ENCODE measurements at regions not wholly inside any gene's neighbourhood (a gene's known extent, or its start where the extent isn't known, plus 50 kb on each side); places are given as distances from the start of the nearest gene placed in this dataset.
A peak's percentile ranks its signal among the peaks of the same experiment; 100 is the strongest.

DNA sequence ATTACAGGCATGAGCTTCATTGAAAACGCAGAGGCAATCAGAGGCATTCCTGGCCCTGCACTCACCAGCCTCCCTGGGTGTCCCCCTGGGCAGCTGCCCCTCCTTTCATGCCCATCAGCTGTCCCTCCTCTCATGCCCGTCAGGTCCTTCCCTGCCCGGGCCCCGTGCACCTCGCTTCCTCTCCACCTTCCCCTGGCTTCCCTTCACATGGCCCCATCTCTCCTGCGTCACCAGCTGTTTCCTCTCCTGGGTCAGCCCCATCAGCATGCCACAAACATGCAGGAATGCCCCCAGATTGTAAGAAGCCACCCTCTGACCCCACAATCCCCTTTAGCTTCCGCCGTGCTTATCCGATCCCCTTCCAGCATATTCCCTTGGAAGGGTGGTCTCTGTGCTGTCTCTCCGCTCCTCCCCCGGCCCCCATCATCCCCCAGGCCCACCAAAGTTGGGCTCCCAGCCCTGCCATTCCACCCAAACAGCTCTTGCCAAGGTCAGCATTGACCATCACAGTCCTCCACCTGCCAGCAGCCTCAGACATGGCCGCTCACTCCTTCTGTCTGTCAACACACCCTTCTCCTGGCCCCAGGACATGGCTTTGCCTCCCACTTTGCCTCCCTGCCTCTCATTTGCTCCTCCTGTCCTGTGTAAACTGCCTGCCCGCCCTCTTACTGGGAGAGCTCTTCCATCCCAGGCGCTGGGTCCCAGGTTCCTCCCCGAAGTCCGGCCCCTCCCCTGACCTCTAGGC lies 98.6 kb upstream of the IER5L start:
- no peak for DNase-seq

DNA sequence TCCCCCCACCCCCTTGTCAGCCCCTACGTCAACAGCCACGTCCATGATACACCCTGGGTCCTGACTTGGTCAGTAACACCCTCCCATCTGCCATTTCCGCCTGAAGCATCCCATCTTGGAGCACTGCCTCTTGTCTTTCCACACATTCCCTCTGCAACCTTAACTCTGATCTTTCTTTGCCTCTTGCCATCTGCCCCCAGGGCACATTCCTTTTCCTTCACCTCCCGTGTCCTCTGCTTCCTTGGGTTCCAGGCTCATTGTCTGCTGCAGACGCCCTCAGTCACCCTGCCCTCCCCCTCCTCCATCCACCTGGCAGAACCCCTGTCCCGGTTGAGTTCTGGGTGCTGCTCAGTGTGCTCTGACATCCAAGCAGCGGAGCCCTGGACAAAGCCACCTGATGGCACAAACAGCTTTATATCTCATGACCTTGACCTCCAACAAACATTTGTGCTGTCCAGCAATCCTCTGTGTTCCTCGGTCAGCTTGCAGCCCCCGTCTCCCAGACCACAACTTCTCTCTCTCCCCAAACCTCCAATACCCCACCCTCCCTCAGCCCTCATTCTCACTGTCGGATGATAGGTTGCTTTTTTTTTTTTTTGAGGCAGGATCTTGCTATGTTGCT lies 97.7 kb upstream of the IER5L start:
- DNase-seq = no peak

DNA sequence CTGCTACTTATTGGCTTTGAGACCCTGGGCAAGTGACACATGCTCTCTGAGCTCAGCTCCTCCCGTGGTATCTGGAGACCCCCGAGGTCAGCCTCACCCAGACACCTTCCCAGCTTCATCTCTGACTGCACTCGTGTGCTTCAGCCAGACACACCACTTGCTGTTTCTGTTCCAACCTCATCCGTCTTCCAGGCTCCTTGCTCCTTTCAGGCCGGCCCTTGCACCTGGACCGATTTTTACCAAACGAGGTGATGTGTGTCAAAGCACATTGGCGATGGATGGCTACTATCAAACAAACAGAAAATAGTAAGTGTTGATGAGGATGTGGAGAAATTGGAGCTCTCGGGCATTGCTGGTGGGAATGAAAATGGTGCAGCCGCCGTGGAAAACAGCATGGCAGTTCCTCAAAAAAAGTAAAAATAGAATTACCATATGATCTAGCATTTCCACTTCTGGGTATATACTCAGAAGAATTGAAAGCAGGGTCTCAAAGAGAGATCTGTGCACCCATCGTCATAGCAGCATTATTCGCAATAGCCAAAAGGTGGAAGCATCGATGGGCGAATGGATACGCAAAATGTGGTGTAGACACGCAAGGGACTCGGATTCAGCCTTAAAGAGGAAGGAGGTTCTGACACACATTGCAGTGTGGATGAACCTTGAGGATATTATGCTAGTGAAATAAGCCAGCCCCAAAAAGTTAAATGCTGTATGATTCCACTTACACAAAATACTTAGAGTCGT lies 96.1 kb upstream of the IER5L start:
- DNase-seq = no peak

DNA sequence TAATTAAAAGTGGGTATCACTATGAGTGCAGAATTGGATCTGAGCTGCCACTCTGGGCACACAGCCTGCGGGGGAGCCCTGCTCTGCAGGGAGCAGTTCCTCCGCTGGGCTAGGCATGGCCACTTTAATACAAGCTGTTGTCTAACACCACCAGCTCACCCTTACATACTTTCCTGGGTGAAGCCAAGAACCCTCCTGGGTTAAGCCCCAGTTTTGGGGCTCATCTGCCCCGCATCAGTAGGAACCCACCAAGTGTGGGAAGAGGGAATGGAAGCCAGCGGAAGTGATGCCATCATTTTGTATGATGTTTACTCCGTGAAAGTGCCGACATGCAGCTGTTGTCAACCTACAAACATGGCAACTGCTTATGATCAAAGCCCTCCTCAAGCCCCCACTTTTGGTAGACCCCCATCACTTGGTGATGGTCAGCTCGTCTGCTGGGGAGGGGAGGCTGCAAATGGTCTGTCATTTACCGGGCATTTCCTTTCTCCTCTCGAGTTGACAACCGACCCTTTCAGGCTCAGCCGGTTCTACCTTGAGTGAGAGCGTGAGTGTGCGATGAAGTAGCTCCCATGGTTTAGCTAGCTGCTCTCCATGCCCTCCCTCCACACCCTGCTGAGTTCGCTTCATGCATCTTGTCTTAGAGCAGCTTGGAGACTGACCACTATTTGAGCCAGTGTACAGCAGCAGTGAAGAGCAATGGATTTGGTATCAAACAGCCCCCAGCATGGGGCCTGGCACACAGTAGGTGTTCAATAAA lies 95.3 kb upstream of the IER5L start:
- DNase-seq = no peak

DNA sequence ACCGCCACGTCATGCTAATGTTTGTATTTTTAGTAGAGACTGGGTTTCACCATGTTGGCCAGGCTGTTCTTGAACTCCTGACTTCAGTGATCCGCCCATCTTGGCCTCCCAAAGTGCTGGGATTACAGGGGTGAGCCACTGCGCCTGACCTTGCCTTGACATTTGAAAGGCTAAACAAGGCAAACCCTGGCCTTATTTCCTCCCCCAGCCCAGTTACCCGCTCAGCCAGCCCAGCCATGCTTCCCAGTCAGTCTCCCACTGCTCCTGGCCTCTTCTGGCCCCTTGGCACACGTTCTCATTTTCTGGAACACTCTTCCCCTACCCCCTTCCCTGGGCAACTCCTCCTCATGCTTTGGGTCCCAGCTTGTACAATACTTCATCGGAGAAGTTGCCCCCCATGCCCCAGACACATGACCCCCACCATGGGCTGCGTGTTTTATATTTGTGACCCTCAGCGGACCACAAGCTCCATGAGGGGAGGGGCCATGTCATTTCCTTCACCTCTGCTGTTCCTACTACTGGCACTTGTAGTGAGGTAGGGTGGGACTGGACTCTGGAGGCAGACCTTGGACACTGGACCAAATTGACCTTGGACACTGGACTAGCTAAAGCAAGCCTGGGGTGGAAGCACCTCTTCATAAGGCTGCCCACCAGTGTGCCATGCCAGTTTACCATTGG lies 94.4 kb upstream of the IER5L start:
- no peak for DNase-seq

DNA sequence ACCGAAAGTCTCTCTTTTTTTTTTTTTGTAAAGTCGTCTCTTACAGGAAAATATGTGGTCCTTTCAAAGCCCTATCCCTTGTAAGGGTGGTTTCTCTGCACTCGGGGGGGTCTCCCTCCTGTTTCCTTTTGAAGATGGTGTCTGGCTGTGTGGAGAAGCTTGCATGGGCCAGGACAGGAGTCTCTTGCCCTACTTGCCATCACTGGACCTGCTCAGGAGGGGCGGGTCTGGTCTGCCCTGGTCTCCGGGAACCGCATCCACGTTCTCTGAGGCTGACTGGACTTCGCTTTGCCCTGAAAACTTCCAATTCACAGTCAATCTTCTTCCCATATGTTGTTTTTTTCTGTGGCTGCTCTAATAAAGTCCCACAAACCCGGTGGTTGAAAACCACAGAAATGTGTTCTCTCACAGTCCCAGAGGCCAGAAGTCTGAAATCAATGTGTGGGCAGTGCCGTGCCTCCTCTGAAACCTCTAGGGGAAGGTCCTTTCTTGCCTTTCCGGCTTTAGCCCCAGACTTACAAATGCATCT lies 92.9 kb upstream of the IER5L start:
- DNase-seq = no peak

DNA sequence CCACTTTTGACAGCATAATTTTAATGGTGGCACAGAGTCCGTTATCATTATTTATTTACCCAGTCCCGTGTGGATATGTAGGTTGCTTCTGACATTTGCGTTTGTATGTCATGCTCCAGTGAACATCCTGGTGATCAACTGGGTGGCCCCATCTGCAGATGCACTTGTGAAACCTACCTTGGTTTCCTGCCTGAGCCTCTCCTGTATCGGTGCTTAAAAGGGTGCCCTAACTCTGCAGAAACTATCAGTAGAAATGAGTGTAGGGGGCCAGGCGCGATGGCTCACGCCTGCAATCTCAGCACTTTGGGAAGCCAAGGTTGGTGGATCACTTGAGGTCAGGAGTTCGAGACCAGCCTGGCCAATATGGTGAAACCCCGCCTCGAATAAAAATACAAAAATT lies 92.1 kb upstream of the IER5L start:
- no peak for DNase-seq

DNA sequence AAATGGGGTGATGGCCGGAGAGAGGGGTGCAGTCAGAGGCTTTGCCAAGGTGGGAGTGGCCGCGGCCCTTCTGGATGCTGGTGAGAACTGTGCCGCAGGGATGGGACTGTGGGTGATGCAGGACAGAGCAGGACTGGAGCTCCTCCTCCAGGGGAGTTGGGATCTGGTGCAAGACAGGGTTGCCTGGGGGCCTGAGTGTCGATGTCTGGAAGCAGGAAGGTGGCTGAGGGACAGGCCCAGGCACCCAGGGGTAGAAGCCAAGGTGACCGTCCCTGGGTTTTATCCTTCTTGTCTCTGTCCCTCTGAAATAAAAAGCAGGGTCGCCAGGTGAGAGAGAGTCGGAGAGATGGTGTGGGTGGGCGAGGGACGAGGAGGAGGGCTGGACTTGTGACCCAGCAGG lies 89.1 kb upstream of the IER5L start:
- no peak for DNase-seq

DNA sequence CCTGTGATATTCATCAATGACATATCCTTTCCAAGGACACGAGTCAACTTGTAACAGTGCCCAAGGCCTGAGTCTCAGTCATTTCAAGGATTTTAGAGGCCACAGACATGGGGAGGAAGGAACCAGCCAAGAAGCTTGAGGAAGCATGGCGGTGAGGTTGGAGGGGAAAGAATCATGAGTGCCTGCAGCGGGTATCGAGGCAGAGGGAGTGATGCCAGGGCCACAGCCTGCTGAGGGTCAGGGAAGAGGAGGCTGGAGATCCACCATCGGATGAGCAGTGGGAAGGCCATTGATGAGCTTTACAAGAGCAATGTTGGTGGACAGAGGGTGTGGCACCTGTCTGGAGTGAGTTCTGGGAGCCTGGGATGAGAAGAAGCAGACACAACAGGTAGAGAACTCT lies 88.5 kb upstream of the IER5L start:
- DNase-seq = no peak

DNA sequence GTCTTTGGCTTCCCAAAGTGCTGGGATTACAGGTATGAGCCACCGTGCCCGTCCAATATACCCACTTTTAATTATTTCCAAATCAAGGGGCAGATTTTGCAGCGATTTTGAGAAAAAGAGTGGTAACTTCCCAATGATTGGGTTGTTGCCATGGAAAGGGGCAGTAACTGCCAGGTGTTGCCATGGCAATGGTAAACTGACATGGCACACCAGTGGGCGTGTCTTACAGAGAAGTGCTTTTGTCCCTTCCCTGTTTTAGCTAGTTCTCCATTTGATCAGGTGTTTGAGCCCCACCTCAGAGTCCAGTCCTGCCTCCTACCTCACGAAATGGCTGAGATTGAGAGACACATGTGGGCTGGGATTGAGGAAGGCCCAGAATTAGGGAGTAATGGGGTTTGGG lies 86.3 kb upstream of the IER5L start:
- no peak for DNase-seq

DNA sequence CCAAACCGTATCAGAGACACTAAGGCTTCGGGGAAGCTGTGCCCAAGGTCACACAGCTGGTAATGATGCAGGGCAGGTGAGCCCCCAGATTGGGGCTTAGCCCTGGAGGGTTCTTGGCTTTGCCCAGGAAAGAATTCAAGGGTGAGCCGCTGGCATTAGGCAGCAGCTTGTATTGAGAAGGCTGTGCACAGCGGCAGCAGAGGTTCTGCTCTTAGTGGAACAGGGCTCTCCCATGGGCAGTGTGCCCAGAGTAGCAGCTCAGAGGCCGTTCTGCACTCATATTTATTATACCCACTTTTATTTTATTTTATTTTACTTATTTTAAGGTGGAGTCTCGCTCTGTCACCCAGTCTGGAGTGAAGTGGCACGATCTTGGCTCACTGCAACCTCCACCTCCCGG lies 85.8 kb upstream of the IER5L start:
- DNase-seq = no peak

DNA sequence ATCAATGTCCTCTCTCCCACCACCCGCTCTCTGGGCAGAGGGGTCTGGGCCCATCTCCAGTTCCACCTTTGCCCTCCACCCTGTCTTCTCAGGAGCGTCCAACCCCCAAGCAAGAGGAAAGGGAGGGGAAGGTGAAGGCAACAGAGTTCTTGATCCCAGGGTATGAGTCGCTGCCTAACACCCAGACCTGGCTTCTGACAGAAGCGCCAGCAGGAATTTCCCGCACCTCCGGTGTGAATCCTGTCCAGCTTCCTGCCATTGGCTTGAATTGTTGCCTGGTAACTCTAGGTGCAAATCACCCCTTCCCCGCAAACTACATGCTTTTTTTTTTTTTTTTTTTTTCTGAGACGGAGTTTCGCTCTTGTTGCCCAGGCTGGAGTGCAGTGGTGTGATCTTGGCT lies 84.2 kb upstream of the IER5L start:
- DNase-seq = no peak

DNA sequence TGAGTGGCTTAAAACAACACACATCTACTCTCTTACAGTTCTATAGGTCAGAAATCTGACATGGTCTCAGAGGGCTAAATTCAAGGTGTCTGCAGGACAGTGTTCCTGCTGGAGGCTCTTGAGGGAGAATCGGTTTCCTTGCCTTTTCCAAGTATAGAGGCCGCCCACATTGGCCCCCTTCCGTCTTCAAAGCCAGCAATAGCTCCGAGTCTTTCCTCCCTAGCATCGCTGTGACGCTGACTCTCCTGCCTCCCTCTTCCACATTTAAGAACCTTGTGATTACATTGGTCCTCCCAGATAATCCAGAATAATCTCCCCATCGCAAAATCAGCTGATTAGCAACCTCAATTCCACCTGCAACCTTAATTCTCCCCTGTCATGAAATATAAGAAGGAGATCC lies 81.3 kb upstream of the IER5L start:
- no peak for DNase-seq

DNA sequence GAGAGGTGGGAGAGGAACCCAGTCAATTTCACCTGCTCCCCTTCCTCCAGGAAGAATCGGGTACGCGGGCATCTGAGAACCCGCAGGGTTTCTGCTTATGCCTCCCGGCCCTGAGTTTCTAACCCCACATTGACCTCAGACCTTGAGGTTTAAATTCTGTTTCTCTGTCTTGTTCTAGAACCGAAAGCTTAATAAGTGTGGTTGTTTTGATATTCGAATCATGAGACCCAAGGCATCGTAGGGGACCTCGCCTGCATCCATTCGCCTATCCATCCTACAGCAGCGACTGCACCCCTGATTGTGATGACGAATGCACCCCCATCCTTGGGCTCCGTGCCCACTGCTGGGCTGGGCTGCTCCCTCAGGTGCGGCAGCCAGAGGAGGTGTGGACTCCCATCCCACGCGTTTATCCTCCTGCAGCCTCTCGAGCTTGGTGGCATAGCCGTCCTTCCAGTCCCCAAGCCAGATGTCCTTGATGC lies 80.8 kb upstream of the IER5L start:
- no peak for DNase-seq

DNA sequence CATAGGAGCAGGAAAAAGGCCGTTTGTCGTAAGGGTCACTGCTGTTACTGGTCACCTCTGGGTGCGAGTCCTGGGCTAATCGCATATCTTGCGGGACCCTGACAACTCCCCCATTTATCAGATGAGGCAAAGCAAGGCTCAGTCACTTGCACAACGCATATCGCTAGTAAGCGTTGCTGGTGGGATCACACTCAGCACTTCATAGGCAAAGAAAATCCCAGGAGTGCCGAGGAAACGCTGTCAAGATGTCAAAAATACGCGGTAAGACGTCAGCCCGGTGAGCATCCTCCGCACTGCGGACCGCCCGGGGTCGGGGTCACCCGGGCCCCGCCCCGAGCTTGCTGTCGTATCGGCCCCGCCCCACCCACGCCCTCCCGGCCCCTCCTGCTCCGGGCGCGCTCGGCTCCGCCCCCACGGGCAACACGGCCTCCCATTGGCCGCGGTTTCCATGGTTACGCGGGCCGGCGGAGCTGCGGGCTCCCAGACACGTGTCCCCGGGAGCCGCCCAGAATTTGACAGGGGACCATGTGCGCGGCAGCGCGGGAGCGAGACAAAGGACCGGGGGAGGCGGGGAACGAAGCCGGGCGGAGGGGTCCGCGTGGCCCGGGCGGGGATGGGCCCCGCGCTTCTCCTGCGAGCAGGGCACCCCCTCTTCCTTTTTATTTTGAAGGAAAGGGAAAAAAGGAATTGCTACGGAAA lies 80.2 kb upstream of the IER5L start:
- DNase-seq = peak; percentile 82

DNA sequence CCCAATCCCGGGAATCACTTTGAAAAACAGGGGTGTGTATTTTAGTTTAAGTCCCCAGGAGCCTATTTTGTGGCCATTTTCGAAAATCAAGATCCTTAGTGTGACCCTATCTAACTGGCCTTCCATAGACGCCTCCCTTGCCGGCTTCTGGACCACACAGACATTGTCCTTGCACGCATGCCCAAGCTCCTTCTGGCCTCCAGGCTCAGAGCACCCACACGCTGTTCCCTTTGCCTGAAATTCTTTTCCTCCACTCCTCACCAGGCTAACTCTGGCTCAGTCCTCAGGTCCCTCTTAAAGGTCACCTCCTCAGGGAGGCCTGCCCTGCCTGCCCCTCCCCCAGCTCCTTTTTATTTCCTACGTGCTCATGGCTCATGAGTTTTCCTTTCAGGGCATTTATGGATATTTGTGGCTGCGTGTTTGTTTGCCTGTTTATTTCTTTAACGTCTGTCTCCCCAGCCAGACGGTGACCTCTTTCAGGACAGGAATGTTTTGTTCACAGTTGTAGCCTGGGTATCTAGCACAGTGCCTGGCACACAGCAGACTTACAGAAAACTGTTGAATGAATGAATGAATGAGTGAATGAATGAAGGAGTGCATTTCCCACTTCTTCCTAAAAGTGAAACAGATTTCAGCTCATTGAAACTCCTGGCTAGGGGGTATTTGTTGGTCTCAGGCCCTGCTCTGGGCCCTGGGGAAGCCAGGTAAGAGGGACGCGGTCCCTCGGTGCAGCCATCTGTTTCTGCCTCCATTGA lies 79.1 kb upstream of the IER5L start:
- no peak for DNase-seq

DNA sequence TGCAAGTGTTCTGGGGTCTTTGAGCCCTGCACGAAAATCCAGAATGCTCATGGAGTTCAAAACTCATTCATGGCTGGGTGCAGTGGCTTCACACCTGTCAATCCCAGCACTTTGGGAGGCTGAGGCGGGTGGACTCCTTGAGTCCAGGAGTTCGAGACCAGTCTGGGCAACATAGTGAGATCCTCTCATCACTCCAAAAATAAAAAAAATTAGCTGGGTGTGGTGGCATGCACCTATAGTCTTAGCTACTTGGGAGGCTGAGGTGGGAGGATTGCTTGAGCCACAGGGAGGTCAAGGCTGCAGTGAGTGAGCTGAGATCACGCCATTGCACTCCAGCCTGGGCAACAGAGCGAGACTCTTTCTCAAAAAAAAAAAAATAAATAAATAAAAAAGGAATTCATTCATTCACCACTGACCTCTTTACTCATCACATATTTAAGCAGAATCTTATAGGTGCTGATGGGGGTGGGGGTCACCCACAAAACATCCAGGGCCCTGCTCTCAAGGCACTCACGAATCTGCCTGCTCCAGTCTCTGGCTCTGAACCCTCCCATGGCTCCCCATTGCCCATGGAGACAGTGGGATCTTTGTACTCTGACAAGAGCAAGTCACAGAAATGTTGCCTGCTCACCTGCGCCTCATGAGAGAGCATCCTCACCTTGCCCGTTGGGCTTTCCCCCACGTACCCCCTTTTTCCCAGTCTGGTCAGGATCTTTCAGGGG lies 76.7 kb upstream of the IER5L start:
- no peak for DNase-seq

DNA sequence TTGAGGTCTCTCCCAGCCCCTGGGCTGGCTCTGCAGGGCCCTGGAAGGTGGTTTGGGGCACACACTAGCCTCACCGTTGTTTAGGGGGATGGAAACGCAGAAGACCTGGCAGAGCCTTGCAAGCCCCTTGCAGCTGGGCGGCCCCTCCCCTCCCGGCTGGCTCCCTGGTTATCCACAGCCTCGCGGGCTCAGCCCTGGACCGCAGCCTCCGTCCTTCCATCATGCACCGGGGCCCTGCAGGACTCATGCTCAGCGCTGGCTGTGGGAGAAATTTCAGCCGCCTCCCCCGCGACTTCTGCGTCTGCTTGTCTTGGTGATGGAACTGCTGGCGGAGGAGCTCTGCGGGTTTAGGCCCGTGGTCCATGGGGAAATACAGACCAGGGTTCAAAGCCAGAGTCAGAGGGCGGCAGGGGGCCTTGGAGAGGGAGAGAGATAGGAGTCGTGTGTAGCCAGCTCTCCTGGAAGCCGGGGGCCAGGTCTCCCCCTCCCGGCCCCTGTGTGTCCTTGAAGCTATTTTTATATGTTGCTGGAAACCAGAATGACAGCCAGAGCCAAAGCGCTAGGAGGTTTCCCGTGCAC lies 75.8 kb upstream of the IER5L start:
- no peak for DNase-seq

DNA sequence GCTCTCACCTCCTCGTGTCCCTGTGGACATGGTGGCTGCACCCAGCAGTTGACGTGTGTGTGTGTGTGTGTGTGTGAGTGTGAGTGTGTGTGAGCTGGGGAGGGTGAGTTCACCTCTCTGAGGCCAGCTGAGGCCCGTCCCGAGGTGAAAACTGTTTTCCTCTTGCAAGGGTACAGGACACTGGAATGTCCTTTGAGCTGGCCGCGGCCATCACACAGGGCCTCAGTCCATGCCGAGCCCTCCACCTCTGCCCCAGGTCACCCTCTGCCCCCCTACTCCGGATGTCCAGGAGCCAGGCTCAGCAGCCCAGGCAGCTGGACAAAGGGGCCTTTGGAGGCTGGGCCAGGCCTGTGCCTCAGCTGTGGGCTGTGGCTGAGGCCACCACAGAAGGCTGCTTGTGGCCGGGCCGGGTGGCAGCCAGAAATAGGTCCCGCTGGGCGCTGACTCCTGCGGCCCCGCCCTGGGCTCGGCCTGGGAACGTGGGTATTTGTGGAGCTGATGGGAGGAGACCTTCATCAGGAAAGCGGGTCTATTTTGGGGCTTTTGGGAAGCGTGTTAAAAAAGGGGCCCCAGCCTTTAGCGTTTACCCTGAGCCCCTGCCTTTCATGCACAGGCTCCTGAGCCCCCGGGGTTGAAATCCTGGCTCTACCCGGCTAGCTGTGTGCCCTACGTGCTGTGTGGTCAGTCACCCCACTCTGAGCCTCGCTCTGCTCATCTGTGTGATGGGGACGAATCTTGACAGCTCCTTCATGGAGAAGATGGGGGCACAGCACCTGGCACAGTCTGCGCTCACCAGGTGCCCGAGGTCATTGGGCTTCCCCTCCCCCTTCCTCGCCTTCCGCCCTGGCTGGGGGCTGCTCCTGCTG lies 75.1 kb upstream of the IER5L start:
- DNase-seq = no peak
